HG03196 (cell line): ENCODE measurements at regions not wholly inside any gene's neighbourhood (a gene's known extent, or its start where the extent isn't known, plus 50 kb on each side); places are given as distances from the start of the nearest gene placed in this dataset.
"Not testable (repeated sequence)": the region's sequence is repeated elsewhere in the genome, so short reads cannot be mapped to it uniquely, and the experiment has no call there.

Experiments used
- ATAC-seq: cut with Tn5 transposase; IDR thresholded peaks from one replicate; pipeline ENCODE4 v1.9.1; 2021; ENCODE audit not compliant: unreplicated experiment

DNA sequence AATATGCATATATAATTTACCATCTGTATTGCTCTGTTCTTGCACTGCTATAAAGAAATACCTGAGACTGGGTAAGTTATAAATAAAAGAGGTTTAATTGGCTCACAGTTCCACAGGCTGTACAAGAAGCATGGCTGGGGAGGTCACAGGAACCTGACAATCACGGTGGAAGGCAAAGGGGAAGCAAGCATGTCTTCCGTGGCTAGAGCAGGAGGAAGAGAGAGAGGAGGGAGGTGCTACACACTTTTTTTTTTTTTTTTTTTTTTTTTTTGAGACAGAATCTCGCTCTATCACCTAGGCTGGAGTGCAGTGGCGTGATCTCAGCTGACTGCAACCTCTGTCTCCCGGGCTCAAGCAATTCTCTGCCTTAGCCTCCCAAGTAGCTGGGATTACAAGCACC is 150.9 kb upstream of the DTNBP1 start:
- ATAC-seq: not testable (repeated sequence)

DNA sequence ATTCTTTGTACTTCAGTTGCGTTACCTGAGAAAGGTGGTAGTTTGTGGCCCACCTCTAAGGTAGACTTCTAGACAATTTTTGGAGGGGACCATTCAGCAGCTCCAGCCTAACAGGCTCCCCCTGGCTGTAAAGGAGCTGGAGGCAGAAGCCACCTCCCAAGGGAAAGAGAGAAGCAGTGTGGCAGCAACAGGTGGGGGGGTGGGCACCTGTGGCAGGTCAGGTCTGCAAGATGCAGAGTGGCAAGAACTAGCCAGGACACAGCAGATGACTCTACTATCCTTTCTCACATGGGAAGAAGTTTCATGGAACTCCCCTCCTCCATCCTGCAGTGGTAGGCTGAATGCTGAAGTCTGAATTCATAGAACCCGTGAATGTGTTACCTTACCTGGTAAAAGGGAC is 148.3 kb upstream of the DTNBP1 start:
- no peak for ATAC-seq

DNA sequence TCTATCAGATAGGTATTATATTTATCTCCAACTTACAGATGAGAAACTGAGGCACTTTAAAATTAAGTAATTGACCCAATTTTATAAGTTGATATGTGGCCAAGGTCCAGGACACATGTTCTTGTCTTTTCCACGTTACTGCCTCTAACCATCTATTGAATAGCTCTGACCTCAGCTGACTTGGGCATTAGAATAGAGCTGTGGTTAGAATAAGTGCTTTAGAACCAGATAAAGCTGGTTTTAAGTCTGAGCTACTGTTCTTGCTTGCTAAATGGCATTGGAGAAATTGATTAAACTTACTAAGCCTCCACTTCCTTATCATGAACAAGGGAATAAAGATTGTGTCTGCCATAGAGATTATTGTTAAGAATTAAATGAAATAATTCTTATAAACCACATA is 147.8 kb upstream of the DTNBP1 start:
- ATAC-seq: no peak

DNA sequence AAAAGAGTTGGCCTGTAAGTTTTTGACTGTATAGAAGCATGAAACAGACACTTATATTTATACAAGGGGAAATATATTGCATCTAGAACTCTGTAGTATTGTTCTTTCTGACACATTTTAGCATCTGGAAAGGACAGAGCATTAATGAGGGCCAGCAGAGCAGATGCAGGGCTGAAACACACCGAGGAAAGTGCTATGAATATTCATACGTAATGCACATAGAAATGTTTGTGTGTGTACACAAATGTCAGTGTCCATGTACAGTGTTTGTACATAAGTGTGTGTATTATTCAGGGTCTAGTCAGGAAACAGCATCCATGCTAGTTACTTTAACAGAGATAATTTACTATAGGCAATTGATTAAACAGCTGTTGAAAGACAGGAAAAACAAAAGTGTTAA is 146.5 kb upstream of the DTNBP1 start:
- ATAC-seq: no peak

DNA sequence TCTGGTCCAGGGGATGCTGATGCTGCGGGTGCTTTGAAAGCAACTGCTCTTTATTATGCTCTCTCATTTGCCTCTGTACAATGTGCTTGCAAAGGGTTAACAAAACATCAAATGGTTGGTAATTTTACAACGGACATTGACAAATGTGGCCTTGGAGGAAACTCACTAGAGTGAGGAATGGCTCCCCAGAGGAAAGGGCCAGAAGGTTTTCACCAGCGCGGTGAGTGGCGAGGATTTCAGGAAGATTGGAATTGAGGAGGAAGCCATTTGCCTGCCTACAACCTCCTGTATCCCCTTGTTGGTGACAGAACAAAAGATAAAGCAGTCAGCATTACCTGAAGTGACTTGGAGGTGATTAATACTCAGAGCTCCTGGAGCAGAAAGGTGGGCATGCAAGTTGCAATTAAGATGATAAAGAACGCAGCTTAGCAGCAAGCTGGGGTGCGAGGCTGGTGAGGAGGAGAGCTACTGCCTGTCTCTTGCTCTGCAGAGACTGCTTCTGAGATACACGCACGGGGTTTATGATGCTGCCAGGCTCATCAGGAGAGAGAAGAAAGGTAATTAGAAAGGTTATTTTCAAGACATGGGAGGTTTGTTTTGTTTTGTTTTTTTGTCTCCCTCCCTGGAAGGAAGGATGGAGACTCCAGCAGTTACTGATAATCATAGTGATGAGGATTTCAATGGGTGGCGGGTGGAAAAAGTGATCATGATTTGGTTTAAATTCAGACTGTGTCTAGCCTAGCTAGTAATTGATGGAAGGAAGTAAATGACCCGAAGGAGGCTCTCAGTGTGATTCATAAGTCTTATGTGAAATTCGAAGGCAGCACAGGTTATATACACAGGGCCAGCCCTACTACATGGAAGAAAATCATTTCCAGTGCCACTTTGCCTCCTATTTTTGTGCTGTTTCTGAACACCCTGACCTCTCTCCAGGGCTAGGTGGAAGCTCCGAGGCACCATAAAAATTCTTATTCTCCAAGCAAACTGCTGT is 141.6 kb upstream of the DTNBP1 start:
- ATAC-seq: no peak

DNA sequence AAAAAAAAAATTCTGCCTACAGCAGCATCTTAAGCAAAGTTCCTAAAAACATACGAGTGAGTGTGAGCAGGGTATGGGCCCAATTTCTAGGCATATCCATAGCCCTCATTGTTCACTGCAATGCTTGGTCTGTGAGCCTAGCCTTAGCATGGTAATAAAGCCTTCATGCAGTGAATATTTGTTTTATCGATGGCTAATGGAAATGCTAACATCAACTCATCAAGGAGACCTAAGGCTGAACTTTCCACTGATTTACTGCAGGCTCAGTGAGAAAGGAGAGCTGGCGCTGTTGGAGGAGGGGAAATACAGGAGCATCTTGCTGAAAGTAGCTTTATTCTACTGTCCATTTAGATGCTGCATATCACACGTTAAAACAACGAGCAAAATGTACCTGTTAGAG is 139.6 kb upstream of the DTNBP1 start:
- ATAC-seq: no peak

DNA sequence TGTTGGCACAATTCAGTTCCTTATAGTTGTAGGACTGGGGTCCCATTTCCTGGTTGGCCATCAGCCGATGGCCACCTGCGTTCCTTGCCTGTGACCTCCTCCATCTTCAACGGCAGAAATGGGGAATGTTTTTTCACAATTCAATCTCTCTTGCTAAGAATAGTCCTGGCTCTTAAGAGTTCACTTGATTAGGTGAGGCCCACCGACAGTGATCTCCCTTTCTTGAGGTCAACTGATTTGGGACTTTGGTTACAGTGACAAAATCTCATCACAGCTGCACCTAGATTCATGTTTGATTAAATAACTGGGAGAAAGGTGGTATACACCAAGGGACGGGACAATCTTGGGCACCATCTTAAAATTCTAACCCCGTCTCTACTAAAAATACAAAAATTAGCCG is 139.1 kb upstream of the DTNBP1 start:
- no peak for ATAC-seq

DNA sequence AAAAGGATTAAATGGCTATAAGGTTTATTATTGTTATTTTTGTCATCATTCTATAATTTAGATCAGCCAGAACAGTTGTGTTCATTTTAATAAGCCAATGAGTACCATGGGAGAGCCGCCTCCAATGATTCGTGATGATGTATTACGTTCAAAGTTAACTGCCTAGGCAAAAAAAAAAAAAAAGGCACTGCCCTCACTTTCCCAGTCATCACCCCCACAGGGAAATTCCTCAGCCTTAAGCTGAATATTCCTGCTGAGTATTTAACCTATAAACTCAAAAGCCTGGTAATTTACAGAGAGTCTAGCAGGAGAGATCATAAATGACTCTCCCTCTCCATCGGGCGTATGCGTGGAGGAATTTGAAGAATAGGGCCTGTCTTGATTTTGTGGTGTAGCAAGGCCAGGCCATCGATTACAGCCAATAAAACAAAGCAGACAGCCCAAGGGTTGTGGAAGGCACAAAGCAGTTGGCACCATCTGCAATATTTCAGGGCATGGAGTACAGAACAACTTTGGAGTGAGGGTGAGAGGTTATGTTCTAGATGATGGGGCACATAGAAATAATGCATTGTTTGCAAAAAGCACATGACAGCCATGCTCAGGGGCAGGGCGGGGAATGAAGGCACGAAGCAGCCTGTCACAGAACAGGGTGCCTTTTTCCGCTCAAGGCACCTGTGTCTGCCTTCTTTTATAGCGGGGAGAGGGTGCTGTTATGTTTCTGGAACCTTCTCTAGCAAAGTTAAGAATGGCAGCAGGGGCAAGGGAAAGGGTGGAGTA is 138.2 kb upstream of the DTNBP1 start:
- ATAC-seq: no peak

DNA sequence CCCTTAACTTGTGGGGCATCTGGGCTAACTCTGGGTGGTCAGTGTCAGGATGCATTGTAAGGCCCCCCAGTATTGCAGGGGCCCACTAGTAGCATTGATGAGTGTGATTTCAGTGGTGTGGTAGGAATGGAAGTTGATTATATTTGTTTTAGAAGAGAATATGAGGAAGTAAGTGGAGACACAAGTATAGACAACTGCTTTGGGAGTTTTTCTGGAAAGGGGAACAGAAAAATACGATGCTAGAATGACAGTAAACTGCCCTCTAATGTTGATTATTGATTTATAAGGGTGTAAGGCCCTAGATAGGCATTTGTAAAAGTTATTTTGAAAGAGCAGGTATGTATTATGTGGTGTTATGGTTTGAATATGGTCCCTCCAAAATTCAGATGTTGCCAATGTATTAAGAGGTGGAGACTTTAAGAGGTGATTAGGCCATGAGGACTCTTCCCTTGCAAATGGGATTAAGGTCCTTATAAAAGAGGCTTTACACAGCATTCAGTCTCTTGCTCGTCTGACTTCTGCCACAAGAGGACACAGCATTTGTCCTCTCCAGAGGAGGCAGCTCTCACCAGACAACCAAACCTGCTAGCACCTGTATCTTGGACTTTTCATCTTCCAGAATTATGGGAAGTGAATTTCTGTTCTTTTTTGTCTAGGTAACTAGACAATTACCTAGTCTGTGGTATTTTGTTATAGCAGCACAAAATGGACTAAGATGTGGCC is 135.9 kb upstream of the DTNBP1 start:
- ATAC-seq: no peak

DNA sequence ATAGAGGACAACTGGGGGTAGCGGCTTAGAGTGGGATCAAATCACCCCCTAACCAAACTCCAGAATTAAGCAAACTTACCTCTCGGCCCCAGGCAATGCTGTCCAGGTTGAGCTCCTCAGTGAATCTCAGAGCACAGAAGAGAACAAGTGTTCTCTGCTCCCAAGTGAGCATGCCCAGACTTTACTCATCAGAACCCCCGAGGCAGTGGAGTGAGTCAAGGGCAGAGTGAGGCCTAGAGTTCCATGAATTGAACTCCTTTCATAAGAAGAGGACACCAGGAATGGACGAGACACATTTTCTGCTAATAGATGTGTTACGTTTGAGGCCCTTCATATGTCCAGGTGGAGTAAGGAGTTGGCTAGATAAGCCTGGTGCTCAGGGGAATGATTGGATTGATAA is 134.0 kb upstream of the DTNBP1 start:
- no peak for ATAC-seq

DNA sequence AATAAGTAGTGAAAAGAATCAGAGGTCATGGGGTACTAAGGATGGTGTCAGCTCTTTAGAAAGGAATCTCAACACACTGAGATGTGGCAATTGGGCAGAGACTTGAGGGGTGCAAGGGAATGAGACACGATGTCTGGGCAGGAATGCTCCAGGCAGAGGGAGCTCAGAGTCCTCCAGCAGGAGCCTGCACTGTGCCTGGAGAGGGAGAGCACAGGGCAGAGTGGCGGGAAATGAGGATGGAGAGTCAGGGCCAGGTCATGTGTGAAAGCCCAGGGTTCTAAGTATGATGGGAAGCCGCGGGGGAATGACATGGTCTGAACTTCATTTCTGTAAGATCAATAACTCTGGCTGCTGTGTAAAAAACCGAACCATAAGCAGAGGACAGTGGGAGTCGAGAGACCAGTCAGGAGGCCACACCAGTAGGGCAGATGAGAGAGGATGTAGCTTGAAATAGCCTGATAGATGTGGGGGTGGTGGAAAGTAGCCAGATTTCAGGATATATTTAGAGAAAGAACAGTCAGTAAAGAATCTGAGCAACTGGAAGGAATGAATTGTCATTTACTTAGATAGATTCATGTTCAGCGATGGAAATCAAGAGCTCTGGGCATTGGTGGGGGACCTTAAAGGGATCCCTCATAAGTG is 133.4 kb upstream of the DTNBP1 start:
- no peak for ATAC-seq

DNA sequence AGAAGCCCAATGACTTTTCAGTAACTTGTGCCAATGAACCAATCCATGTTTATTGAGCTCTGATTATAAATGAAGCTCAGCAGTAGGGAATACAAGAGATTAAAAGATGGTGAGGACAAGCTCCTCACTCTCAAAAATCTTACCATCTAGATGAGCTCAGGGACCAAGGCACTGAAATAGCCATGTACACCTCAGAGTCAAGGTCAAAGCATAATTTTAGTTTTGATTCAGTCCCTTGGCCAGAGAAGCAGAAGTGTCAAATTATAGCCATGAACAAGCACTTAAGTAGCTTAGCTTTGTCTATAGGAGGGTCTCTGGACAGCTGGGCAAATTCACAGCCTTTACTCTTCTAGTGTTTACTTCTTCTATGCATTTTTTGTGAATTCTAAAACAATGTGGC is 131.0 kb upstream of the DTNBP1 start:
- ATAC-seq: no peak

DNA sequence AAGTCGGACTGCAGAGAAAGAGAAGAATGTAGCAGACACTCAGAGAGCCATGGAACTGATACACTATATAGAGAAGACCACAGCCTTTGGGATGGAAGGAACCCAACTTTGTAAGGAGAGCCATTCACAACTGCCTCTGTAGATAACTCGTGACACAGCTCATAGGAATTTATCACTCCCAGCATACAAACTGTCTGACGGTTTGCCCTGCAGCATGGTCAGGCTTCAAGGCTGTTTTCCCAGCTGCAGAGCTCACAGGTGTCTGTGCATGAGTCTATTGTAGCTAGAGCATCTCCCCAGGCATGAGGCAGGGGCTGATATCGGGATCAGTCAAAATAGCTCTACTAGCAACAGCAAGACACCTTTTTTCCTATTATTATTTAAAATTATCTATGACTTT is 130.5 kb upstream of the DTNBP1 start:
- ATAC-seq: no peak

DNA sequence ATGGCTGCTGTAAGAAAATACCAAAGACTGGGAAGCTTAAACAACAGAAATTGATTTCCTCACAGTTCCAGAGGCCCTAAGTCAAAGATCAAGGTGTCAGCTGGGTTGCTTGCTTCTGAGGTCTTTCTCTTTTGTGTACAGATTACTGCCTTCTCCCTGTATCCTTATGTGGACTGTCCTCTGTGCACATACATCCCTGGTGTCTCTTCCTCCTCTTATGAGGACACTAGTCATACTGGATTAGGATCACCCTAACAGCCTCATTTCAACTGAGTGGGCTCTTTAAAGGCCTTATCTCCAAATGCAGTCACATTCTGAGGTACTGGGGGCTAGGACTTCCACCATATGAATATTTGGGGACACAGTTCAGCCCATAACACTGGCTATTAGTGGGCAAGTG is 130.0 kb upstream of the DTNBP1 start:
- ATAC-seq: no peak

DNA sequence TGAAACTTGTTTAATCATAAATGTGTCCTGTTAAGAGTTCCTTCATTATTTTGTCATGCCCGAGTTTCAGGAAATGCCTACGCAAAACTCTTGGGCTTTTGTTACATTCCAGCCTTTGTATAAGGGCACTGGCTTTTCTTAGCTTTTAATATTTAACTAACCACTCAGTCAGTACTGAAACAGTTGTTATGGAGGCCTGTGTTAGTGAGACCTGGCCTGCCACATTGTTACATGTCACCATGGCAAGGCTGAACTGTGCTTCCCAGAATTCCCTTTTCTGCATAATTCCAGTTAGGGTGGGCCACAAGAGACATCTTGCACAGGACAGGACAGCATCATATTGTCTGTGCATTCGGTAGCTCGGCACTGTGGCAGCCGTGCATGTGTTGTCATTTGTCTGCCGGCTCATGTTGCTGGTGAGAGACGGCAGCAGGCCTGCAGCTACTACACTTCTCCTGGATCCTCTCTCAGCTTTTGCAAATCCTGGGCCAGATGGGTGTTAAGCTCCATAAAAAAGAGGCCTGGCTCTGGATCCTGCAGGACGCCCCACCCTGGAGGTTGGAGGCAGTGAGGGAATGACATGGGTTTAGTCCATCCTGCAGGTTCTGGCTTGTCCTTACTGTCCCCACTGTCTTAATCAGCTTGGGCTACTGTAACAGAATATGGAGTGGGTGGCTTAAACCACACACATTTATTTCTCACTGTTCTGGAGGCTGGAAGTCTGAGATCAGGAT is 128.8 kb upstream of the DTNBP1 start:
- ATAC-seq: no peak

DNA sequence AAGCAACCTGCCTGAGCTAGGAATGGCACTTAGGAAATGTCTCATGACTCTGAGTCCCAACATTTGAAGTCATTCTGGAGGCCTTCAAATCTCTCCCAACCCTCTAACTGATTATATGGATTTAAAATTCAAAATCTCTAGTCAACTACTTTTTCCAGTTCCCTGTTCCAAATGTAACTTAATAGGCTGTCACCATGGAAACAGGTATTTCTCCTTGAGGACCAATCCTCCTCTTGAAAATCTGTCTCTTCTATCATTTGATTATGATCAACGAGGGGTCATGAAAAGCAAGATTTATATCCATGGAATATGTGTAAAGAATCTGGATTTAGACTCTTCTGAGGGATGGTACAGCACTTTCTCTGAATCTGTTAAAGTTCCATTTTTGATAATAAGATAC is 127.3 kb upstream of the DTNBP1 start:
- no peak for ATAC-seq

DNA sequence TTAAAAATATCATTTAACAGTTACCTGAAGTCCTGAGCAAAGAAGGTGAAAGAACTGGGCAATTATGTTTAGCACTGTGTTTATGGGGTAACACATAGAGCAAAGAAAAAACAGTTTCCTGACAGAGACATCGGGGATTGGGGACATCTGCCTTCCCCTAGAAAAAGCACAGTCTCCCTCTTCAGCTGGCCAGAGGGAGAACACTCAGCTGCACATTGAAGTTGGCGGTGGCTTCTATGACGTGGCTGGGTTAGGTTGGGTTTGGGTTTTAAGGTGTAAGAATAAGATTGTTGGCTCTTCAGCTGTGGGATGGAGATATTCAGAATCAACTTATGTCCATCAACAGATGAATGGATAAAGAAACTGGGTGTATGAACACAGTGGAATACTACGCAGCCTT is 124.0 kb upstream of the DTNBP1 start:
- no peak for ATAC-seq

DNA sequence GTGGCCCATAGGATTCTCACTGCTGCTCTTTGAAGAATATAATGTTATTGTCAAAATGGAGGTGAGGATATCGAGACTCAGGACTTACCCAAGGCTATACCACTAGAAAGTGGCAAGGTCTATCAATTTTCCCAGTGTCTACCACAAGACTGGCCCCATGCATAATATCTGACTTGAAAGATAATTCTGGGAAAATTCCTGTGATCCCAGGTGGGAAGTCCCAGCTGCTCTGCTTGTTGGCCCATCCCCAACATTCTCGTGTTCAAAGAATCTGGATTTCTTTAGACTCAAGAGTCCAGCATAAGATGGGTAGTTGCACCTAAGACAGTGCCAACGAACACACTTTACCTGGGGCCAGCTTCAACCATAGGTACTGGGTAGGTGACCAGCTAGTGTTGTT is 120.7 kb upstream of the DTNBP1 start:
- no peak for ATAC-seq

DNA sequence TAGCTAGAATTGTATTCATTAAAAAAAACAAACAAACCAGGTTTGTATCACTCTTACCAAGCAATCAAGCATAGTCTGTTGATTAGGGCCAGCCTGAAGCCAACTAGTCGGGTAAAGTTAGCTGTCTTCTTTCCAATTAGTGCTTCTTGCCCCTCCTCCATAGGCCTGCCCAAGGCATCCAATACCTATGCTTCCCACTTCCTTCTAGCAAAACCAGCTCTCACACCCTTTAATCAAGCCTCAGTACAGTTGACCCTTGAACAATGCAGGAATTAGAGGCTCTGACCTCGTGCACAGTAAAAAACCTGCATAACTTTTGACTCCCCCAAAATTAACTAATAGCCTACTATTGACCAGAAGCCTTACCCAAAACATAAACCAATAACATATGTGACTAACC is 119.1 kb upstream of the DTNBP1 start:
- no peak for ATAC-seq

DNA sequence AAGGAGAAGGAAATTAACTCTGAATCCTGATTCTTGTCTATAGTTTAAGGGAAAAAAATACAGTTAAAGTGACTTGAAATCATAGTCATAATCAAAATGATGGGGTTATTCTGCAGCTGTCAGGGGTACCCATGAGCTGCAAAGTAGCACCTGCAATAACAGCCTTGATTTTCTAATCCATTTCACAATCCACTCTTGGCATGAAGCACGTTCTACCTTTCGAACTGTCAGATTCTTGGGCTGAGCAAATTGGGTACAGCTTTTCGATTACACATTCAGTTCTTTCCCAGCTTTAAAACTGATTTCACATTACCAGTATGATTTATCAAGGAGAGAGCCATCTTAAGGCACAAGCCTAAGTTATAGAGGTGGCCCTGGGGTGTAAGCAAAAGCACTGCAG is 118.5 kb upstream of the DTNBP1 start:
- ATAC-seq: no peak
